ENCODE measurements at regions not wholly inside any gene's neighbourhood (a gene's known extent, or its start where the extent isn't known, plus 50 kb on each side); places are given as distances from the start of the nearest gene placed in this dataset.

GRCh38 chr5:86878250-86878649 lies 260.5 kb downstream of the COX7C start:
- no peak overlapping the region for H3K4me2 ChIP-seq
- no peaks in the 10 kb centered on the region for H4K20me1 ChIP-seq (ENCODE audit: low read depth)
- no peak overlapping the region for H2AFZ ChIP-seq (replicated peaks)
- H3K4me1 ChIP-seq, result no peaks in the 10 kb centered on the region
- H3K9ac ChIP-seq, result no peak overlapping the region
- no peaks in the 10 kb centered on the region for H3K36me3 Mint-ChIP-seq
- no peaks in the 10 kb centered on the region for H3K36me3 ChIP-seq
- no peak overlapping the region for H3K4me3 ChIP-seq
- no peaks in the 10 kb centered on the region for H3K9me3 ChIP-seq (ENCODE audit: low read depth)
- peaks cover 2% of the 10 kb centered on the region for H3K27me3 Mint-ChIP-seq (ENCODE audit: insufficient read depth, low read depth)
- H3K27ac Mint-ChIP-seq, result no peak overlapping the region
- no peak for TF ChIP-seq EZH2phosphoT487 (IDR thresholded peaks at IDR 0.05)
- TF ChIP-seq CTCF (IDR thresholded peaks at IDR 0.05), result no peak
- no peak for TF ChIP-seq EZH2 (IDR thresholded peaks at IDR 0.05)
- no peak overlapping the region for H3K27ac ChIP-seq
- H3F3A ChIP-seq (ENCODE audit: low read depth), result no peaks in the 10 kb centered on the region
- no peak for DNase-seq (ENCODE audit: low spot score)
- H3K4me1 Mint-ChIP-seq, result peaks cover 24% of the 10 kb centered on the region
- no peaks in the 10 kb centered on the region for H3K27me3 ChIP-seq
- no peak overlapping the region for H3K4me3 Mint-ChIP-seq
- H3K79me2 ChIP-seq (ENCODE audit: low read depth), result no peaks in the 10 kb centered on the region
- peaks cover 4% of the 10 kb centered on the region for H3K9me3 Mint-ChIP-seq

- Histone ChIP-seq H4K20me1 (ENCODE audit: low read depth) (no peaks in the 10 kb centered on the region), H3K4me1 (no peaks in the 10 kb centered on the region), H3K27me3 (no peaks in the 10 kb centered on the region), H3K79me2 (ENCODE audit: low read depth) (no peaks in the 10 kb centered on the region), H3F3A (ENCODE audit: low read depth) (no peaks in the 10 kb centered on the region), H3K4me2 (no peak overlapping the region), H3K4me3 (no peak overlapping the region), H3K27ac (no peak overlapping the region), H3K9ac (no peak overlapping the region), H3K36me3 (no peaks in the 10 kb centered on the region), H2AFZ (replicated peaks) (no peak overlapping the region), H3K9me3 (ENCODE audit: low read depth) (no peaks in the 10 kb centered on the region)
- Mint-ChIP-seq H3K4me3 (no peak overlapping the region), H3K9me3 (peaks cover 4% of the 10 kb centered on the region), H3K4me1 (peaks cover 24% of the 10 kb centered on the region), H3K36me3 (no peaks in the 10 kb centered on the region), H3K27ac (no peak overlapping the region), H3K27me3 (ENCODE audit: insufficient read depth, low read depth) (peaks cover 2% of the 10 kb centered on the region)
- no peak for TF ChIP-seq EZH2 (IDR thresholded peaks at IDR 0.05)
- TF ChIP-seq EZH2phosphoT487 (IDR thresholded peaks at IDR 0.05), result no peak
- TF ChIP-seq CTCF (IDR thresholded peaks at IDR 0.05), result no peak
- no peak for DNase-seq (ENCODE audit: low spot score)
Measured at GRCh38 chr5:86879086-86879485, 261.3 kb downstream of the COX7C start.

- Histone ChIP-seq H3F3A (ENCODE audit: low read depth) (no peaks in the 10 kb centered on the region), H3K9me3 (ENCODE audit: low read depth) (no peaks in the 10 kb centered on the region), H3K4me2 (no peak overlapping the region), H3K4me1 (no peaks in the 10 kb centered on the region), H3K9ac (no peak overlapping the region), H3K27me3 (no peaks in the 10 kb centered on the region), H3K27ac (no peak overlapping the region), H3K4me3 (no peak overlapping the region), H2AFZ (replicated peaks) (no peak overlapping the region), H4K20me1 (ENCODE audit: low read depth) (no peaks in the 10 kb centered on the region), H3K79me2 (ENCODE audit: low read depth) (no peaks in the 10 kb centered on the region), H3K36me3 (no peaks in the 10 kb centered on the region)
- TF ChIP-seq CTCF (IDR thresholded peaks at IDR 0.05) (no peak), EZH2 (IDR thresholded peaks at IDR 0.05) (no peak), EZH2phosphoT487 (IDR thresholded peaks at IDR 0.05) (no peak)
- no peaks in the 10 kb centered on the region for H3K9me3 Mint-ChIP-seq
- no peak overlapping the region for H3K4me3 Mint-ChIP-seq
- DNase-seq (ENCODE audit: low spot score), result no peak
- H3K36me3 Mint-ChIP-seq, result no peaks in the 10 kb centered on the region
- H3K27ac Mint-ChIP-seq, result no peak overlapping the region
- peaks cover 2% of the 10 kb centered on the region for H3K27me3 Mint-ChIP-seq (ENCODE audit: insufficient read depth, low read depth)
- peaks cover 27% of the 10 kb centered on the region for H3K4me1 Mint-ChIP-seq
Measured at GRCh38 chr5:86880344-86880743, 262.6 kb downstream of the COX7C start.
